GM19351 (cell line): ENCODE measurements at regions not wholly inside any gene's neighbourhood (a gene's known extent, or its start where the extent isn't known, plus 50 kb on each side); places are given as distances from the start of the nearest gene placed in this dataset.

Experiments used
- ATAC-seq: cut with Tn5 transposase; IDR thresholded peaks from one replicate; pipeline ENCODE4 v1.9.1; 2021; ENCODE audit warnings: mild to moderate bottlenecking, moderate library complexity; ENCODE audit not compliant: unreplicated experiment

DNA sequence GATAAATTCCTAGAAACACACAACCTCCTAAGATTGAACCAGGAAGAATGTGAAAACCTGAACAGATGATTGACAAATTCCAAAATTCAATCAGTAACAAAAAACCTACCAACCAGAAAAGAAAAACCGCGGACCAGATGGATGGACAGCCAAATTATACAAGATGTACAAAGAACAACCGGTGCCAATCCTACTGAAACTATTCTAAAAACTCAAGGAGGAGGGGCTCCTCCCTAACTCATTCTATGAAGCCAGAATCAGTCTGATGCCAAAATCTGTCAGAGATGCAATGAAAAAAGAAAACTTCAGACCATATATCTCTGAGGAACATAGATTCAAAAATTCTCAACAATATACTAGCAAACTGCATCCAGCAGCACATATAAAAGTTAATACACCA, 262.4 kb upstream of the DAB1 start:
- no peak for ATAC-seq

DNA sequence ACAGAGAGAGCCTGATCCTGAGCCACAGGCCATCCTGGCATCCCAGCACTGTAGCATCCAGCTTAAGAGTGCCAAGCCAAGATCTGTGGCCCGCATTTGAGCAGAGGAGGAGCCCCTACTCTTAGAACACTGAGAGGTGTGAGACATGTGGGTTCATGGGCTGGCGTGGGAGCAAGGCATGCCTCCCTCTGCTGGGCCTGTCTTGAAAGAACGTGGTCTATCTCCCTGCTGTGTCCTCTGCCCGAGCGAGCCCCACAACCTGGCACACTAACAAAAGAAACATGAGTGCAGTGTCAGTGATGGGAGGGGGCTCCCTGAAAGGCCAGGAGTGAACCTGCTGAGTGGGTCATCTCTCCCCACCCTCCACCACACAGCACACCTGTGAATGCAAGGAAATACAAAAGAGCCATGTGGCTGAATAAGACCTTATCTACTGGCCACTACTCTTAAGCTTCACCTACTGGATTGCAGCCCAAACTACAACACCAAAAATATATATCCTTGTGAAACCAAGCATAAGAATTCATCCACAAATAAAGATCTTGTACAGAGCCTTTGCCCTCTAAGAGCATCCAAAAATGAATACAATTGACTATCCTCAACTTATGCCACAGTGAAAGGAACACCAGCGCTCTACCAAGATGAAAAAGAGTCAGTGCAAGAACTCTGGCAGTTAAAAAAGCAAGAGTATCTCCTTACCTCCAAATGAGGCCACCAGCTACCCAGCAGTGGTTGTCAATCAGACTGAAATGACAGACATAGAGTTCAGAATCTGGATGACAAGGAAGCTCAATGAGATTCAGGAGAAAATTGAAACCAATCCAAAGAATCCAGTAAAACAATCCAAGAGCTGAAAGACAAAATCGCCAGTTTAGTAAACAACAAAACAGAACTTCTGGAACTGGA, 259.4 kb upstream of the DAB1 start:
- no peak for ATAC-seq

DNA sequence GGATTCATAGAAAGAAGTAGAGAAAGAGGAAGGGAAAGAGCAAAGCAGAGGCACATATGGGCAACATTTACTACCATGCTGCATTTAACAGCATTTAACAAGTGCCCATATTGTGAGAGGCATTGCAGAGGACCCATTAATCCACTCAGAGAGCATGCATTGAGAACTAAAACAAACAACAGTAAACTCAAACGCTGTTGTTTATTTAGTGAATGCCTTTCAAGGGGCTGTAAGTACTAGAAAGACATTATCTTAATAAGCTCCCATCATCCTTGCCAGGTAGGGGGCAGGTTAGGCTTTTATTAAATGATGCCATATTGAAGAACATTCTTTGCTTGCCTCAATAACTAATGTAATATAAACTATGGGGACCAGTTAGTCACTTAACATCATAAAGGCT, 254.3 kb upstream of the DAB1 start:
- ATAC-seq, result no peak

DNA sequence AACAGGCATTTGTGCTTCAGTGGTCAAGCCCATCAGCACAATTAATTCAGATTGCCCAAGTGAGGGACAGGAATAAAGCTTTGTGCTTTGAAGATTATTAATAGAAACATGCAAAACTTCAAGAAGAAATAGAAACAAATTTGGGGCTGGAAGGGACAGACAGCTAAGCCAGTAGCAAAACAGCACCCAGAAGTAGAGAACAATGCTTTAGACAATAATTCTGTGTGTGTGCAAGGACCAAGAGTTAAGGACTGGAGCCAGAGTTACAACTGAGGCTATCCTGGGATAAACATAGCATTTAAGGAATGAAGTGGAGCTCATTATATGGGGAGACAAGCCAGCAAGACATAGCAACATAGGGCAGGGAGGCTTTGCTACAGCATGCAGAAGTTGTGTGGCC, 251.9 kb upstream of the DAB1 start:
- no peak for ATAC-seq

DNA sequence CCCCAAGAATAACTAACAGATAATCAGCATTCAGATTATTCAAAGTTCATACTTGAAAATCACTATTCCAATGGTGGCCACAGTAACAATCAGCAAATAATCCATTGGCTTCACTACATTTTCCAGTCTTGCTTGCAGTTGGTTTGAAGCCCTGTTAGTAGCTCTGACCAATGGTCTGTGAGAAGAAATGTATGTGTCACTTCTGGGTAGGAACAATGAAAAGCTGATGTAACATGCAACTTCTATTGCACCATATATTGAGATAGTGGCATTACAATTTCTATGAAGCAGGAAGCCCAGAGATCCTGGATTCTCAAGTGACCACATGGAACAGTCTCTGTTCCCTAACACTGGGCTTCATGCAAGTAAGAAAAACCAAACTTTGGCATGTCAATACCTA, 250.9 kb upstream of the DAB1 start:
- ATAC-seq, result no peak

DNA sequence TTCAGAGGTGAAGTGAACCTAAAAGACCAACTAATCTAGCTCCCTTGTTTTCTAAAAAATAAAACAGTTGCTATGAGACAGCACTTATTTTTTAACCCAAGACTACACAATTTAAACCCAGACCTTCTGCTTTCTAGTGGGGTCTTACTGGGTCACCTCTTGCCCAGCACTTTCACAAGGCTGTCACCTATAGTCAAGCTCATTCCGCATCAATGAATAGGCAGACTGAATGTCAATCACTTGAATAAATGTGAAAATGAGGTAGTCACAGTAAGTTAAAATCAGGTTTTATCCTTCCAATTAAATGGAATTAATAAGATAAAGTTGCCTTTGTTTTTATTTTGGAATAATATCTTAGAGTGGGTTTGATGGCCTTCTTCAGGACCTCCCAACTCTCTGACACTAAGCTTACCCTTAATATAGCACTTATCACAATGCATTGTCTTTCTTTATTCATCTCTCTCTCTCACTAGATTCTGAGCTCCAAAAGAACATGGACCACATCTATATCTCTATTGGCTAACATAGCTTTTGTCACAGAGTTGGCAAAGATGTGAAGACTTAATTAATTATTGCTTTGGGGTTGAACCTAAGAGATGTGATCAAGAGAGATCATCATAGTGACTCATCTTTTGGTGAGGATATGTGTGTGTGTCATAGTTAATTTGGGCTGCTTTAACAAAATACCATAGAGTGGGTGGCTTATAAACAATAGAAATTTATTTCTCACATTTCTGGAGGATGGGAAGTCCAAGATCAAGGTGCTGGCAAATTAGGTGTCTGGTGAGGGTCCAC, 248.7 kb upstream of the DAB1 start:
- ATAC-seq, result no peak

DNA sequence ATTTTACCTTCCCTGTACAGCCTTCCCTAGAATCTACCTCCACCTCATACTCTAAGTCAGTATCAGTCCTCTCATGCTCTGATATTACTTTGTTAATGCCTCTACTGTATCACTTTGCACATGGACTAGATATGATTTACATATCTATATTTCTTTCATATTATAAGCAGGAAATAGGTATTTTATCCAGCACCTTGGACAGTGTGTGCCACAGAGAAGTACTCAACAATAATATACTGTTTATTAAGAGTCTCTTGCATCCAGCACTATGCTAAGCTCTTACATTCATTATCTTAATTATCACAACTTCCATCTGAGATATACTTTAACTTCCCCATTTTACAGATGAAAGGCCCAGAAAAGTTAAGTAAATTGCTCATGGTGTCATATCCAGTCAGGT, 247.9 kb upstream of the DAB1 start:
- no peak for ATAC-seq

DNA sequence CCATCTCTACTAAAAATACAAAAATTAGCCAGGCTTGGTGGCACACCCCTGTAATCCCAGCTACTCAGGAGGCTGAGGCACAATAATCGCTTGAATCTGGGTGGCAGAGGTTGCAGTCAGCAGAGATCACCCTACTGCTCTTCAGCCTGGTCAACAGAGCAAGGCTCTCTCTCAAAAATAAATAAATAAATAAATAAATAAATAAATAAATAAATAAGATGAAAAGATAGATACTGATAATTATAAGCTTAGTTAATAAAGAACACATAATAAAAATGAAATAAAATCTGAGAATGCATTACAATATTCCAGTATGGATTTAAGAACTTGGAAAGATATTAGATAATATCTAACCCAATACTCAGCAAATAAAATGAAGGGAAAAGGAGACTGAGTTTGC, 235.9 kb upstream of the DAB1 start:
- ATAC-seq, result no peak

DNA sequence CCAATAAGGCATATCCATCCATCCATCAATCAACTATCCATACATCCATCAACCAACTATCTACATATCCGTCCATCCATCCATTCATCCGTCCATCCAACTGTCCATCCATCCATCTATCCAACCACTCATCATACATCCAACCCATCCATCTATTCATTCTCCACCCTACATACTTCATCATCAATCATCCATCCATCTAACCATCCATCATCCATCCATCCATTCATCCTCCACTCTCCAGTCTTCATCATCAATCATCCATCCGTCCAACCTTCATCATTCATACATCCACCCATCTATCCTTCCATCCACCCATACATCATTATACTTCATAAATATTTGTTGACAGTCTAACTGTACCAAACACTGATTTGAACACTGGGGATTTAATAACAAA, 231.3 kb upstream of the DAB1 start:
- no peak for ATAC-seq

DNA sequence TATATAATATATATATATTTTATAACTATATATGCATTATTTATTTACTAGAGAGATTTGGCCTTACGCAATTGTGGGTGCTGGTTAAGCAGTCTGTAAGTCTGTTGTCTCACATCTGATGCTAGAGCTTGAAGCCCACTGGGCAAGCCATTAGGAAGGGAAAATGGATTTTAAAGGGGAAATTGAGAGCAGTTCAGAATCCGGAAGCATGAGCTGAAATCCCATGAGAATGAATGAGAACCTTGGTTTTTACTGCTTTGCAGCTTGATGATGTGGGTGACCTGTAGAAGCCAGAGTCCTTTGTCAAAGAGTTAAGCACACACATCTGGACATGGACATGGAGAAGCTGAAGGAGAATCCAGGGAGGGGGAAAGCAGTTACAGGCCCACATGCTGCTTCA, 220.8 kb upstream of the DAB1 start:
- no peak for ATAC-seq

DNA sequence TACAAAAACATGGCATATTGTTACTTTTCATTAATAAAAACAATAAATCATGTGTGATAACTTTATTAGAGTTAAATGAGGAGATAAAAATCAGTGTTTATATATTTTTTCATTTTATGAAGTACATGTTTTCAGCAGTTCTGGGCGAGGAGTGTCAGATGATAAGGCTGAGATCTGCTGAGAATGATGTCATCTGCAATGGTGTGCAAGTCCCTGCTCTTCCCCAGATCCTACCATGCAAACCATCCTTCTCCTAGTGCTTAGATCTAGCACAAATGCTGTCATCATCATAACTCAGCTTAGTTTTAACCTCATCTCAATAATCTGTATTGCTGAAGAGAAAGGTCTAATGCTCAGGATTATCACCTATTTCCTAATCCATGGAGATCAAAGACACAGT, 214.4 kb upstream of the DAB1 start:
- no peak for ATAC-seq

DNA sequence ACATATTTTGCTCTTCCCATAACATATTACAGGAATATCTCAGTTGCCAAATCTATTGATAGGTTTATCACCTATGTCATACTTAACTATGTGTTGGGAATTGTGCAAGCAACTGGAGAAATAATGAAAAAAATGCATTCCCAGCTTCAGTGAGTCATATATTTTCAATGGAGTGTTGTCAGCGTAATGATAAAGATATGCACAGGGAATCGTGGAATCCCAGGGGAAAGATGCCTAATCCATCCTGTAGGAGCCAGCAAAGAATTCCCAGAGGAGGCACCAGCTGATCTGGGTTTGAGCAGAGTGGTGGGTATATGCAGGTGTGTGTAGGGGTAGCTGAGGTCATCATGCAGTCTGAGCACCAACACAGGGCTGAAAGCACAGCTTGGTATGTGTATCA, 213.3 kb upstream of the DAB1 start:
- ATAC-seq, result no peak

DNA sequence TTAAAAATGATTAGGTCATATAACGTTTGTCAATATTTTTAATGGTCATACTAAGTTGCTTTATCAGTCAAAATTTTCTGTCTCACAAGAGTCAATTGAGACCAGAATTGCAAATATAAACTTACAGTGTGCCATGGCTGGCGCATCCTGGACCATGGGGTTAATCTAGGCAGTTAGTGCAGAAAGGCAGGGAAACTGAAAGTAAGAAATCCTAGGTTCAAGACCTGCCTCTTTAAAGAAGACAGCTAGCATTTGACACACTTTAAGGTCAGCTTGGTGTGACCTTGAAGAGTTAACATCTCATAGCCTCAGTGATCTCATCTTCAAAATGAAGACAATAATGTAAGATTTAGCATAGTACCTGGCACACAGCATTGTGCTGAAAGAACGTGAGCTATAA, 210.0 kb upstream of the DAB1 start:
- no peak for ATAC-seq

DNA sequence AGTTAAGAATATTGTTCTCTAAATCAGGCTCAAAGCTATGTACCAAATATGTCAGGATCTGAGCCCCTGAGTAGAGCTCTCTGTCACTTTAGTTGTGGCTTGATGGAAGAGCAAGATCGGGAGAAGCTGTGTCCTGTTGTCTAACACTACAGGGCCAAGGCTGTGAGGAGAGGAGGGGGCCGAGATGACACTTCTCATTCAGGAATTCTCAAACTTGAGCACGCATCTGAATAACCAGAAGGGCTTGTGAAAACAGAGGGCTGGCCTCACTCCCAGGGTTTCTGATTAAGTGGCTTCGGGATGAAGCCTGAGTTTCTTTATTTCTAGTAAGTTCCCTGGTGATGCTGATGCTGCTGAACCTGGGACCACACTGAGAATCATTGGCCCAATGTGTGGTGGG, 209.2 kb upstream of the DAB1 start:
- no peak for ATAC-seq

DNA sequence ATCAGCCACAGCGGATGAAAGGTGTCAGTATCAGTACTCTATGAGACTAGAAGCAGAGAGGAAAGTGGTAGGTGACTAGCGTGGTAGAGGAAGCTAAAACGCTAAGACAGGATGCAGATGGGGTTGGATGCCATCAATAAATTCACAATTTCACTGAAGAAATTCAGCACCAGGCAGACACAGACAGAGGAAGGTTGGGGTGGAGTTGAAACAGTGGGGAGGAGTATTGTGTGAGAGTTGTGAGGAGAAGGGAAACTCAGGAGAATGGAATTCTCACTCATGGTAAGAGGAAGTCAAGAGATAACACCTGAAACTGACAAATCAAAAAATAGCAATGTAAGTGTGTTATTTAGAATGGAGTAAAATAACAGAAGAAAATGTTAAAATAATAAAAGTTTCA, 208.5 kb upstream of the DAB1 start:
- ATAC-seq, result no peak

DNA sequence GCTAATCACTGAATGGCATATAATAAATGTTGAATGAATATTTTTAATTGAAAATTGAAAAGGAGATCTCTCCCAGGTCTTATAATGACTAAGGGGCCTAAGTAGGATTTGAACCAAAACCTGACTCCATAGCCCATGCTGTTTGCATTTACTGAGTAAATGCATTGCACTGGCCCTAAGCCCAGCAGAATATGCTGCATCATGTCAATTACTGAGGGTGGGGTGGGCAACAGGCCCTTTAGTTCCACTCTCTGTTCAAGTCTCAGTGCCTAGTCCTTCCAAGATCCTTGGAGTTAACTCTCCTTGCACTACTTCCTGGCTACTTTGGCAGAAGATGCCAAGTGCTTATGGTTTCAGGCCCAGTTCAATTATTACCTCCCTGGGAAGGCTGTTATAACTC, 203.8 kb upstream of the DAB1 start:
- ATAC-seq, result no peak

DNA sequence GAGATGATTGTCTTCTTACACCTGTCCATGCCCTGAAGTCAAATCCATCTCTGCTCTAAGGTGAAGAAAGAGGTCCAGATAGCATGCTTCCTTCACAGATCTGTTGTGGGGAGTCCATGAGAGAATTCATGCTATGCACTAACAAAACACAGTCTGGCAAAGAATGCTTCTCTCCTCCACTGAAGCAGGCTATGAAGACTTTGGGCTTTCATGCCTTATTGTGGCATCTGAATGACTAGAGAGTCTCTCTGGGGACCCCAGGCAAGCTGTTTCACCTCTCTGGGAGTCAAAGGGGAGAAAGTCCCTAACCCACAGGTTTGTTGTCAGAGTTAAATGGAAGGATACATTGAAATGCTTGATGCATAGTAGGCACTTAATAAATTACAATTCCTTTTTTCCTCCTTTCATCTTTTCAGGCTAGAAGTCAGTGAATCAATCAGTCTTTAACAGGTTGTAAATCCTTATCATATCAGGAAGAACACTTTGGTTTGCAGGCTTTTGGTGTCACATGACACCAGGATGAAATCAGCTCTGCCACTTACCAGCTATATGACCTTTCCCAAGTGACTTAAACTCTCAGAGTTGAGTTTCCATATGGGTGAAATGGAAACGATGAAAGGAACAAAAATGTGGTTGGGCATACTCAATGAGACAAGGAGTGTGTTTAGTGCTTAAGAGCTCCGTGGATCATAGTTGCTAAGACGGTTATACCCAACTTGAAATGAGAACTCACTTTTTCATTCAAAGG, 200.1 kb upstream of the DAB1 start:
- ATAC-seq, result no peak

DNA sequence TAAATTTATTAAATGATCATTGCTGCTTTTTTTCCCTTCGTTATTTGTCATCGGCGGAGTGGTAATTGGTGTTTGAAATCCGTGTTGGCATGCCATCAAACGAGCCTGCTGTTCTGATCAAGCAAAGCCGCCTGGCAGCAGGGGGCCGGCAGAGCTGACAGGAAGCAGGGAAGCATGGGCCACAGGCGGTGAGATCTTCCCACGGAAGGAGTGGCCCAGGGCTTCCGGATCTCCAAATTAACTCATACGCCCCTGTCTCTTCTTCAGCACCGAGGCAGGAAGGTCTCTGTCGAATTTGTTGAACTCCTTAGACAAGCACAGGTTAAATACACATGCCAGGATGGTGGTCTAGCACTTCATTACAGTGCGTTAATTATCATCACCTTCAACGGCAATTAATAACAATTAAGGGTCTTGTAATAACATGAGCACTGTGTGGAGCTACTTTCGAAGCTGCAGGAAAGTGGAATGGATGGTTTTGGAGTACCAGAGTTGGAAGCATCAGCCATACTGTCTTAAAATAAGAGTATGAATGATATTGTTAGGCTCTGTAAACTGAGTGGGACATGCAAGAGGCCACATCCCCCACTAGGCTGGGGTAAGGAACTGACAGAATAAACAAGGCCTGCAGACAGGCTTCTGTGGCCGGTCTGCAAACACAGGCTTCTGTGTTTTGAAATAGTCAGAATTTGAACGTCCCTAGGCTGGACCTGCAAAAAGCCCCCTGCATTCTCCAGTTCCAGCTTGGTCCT, 199.4 kb upstream of the DAB1 start:
- ATAC-seq, result no peak

DNA sequence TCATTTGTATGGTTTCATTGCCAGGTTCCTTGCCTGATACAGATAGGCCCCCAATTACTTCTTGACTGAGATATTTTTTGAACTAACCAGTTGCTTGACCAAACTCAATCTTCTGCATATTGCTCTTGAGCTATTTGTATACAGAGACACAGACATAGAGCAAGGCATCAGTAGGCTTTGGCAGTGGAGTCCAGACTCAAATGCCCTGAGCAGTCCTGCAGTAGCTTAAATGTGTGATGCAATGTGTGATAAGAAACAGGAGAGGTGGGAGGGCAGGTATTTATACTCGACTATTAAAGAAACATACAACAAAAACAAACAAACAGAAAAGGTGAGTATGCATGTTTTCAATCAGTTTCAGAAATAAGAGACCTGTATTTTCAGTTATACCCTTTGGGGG, 197.9 kb upstream of the DAB1 start:
- ATAC-seq, result no peak

DNA sequence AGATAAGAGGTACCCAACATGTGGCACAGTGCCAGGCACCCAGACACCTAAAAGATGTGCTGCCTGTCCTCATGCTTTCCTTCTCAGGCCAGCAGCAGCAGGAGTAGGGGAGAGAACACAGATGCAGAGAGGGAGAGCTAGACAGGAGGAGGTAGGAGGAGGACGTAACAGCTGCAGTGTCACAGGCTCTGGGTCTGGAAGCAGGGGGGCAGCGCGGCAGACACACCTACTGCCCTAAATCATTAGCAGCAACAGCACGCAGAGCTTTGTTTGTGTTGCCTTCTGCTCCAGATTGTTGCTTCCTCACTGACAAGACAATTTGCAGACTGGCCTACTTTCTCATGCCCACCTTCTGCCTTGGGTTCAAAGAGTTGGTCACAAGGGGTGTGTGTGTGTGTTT, 196.7 kb upstream of the DAB1 start:
- no peak for ATAC-seq

DNA sequence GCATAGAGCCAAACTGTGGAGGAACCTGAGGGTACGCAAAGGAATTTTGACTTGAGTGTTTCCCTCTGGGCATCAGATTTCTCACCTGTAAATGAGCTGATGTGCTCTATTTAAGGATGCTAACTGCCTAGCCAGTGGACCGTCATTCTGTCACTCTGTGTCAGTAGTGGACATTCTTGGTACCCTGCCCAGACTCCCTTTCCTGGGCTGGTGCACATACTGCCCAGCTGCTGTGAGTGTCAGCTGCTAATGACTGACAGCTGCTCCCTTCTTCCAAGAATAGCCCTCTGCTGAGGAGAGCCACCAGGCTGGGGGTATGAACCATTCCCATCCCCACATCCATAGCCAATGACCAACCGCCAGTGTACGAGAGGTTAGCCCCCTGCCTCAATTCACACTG, 193.1 kb upstream of the DAB1 start:
- ATAC-seq, result no peak
